Stimulated activated naive CD8-positive, alpha-beta T cell treated with anti-CD3 and anti-CD28 coated beads, Interleukin-15, Interleukin-2, amounts not matched to agents 100 U/mL and 50 U/mL, for 24 hours (primary cell): ENCODE measurements at regions not wholly inside any gene's neighbourhood (a gene's known extent, or its start where the extent isn't known, plus 50 kb on each side); places are given as distances from the start of the nearest gene placed in this dataset.

ENCODE experiments used
- ATAC-seq: fragments of 150-1000 bp; cut with Tn5 transposase; one replicate; pipeline ENCODE4 v1.10.0; 2021
- DNase-seq: peaks from one replicate; pipeline ENCODE4 v3.0.0; 2021

DNA sequence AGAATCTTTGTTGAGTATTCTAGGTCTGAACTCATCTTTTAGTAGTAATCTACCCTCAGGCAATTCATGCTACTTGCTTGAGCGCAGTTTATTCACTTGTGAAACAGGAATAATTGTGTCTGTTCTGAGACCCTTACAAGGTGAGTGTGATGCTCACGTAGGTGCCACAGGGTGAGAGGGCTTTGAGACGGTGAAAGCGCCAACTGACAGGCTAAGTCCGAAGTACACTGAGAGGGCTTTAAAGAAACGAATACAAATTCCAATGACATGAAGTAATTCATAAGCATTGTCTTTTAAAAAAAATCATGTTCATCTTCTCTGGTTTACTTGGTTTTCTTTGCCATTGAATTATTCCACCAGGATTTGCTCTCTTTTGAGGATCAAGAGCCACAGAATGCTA is 393.7 kb upstream of the RGMA start:
- DNase-seq = no peak
- ATAC-seq = no peak

GRCh38 chr15:93479715-93480114 is 390.7 kb upstream of the RGMA start:
- no peak for ATAC-seq
- no peak for DNase-seq

GRCh38 chr15:93478947-93479346 is 389.9 kb upstream of the RGMA start:
- ATAC-seq (no peak), DNase-seq (no peak)

DNA sequence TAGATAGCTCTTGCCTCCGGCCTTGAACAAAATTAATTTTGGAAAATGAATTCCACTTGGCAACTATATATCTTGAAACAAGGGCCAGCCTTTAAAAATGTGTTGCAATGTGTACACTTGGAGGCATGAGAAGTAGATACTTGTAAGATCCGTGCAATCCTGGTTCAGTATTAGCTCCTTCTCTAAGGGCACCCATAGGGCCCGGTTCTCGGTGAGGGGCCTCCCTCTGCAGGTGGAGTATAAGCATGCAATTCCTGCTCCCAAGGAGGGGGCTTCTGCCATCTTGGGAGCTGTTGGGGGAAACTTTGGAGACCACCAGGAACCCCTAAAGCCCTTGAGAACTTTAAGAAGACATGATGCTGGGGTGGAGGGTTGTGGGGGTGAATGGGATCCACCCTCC is 388.7 kb upstream of the RGMA start:
- DNase-seq (no peak), ATAC-seq (no peak)

DNA sequence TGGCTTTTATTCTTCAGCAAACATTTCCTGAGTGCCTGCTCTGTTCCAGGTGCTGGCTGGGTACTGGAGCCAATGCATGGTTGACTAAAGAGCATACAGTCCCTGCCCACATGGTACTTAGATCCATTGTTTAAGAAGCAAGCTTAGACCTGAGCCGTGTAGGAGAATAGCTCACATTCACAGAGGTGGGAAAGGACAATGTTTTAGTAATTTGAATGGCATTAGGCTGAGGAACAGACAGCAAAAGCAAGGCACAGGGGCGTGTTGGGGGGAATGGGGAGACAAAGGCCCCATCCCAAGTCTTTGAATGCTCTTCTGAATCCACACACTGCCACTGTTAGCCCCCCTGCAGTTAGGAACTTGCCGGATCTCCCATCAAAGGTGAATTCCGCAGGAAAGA is 388.2 kb upstream of the RGMA start:
- ATAC-seq (no peak), DNase-seq (no peak)

- no peak for DNase-seq
- no peak for ATAC-seq
Observed at GRCh38 chr15:93476491-93477177, 387.6 kb upstream of the RGMA start.

DNA sequence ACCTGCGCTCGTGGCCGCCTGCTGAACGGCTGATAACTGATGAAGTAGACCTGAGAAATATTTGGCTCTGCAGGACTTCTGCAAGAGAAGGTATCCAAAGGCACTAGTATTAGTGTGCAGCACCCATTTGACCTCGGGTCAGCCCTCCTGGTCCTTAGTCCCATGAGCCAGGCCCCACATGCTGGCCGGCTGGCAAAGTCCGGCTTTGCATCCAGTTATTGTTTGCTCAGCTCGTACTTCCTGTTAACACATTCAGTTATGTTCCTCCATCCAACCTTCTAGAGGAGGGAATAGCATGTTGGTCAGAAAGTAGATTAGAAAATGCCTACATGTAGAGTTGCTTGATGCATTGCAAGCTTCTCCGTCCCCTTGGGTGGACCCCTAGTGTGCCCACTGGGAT is 385.7 kb upstream of the RGMA start:
- DNase-seq (no peak), ATAC-seq (no peak)

DNA sequence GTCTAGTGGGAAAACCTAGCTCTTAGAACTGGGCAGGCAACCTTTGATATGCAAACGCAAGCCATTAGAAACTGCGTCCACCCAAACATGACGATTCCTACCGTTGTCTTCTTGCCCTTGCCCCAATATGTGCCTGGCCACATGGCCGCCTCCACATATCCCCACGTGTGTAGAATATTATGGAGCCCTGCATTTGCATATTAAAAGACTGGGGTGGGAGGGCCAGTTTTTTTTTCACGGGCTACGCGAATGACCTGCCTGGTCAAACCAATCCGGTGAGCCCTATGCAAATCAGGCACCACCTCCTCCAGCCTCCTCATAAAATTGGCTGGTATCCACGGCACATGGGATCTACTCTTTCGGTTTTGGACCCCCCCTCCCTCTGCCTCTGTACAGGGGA is 381.0 kb upstream of the RGMA start:
- no peak for DNase-seq
- ATAC-seq = no peak

DNA sequence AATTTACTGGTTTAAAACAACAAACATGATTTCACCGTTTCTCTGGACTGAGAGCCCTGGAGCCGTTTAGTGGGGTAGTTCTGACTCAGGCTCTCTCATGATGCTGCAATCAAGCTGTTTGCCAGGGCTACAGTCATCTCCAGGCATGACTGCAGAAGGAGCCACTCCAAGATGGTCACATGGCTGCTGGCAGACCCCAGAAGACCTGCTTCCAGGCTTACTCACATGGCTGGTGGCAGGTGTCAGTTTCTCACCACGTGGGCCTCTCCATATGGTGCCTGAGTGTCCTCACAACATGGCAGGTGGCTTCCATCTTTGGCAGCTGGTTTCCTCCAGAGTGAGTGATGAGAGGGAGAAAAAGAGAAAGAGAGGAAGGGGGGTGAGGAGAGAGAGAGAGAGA is 378.3 kb upstream of the RGMA start:
- ATAC-seq = no peak
- no peak for DNase-seq

- ATAC-seq = no peak
- no peak for DNase-seq
Observed at GRCh38 chr15:93466380-93466779, 377.4 kb upstream of the RGMA start.

- ATAC-seq (no peak), DNase-seq (no peak)
Observed at GRCh38 chr15:93462690-93463089, 373.7 kb upstream of the RGMA start.

DNA sequence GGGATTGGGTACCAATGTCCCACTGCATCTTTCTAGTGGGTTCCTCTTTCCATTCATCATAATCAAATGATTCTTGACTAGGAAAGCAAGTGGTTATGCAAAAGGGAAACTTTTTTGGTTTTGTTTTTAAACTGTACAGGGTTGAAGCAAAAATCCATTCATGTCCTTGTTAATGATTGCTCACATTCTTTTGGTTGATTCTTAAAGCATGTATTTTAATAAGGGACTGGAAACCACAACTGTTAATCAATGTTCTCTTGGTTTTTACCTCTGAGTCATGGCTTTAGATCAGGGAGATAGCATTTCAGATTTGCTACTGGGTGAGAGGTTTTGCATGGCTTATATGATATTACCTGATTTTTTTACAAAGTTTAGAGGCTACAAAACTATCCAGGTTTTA is 371.7 kb upstream of the RGMA start:
- ATAC-seq (peak; percentile 40), DNase-seq (no peak)

GRCh38 chr15:93459396-93459795 is 370.4 kb upstream of the RGMA start:
- no peak for ATAC-seq
- DNase-seq = no peak

DNA sequence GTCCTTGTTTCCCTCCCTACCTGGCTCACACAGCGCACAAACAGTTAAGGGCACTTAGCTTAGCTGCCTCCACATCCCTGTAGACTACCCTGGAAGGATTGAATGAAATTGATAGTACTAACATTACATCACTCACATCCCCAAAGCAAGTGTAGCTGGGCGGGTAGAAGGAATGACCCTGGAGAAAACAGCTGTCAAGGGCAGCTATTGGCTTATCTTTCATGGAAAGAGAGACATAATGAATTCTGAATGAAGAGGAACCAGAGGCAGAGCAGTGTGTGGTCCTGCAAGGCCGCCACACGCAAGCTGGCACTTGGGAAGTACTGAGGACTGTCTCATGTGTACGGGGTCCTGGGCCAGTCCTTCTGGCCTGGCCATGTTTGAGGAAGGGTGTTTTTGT is 369.6 kb upstream of the RGMA start:
- no peak for DNase-seq
- ATAC-seq = no peak

DNA sequence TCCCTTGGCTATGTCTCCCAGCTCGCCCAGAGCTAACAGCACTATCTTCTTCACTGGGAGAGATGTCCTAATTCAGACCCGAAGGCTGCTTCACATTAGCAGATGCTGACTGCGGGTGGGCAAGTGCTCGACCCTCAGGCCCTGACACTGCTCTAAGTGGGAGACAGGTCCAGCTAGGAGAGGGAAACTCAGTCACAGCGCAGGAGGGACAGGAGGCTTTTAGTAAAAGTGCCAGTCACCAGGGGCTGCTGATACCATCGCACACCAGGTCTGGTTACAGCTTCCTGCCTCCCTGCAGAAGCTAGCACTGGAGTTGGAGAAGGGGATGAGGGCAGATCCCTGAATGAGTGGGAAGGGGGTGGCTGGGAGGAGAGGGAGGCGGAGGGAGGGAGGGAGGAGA is 365.8 kb upstream of the RGMA start:
- no peak for DNase-seq
- no peak for ATAC-seq

DNA sequence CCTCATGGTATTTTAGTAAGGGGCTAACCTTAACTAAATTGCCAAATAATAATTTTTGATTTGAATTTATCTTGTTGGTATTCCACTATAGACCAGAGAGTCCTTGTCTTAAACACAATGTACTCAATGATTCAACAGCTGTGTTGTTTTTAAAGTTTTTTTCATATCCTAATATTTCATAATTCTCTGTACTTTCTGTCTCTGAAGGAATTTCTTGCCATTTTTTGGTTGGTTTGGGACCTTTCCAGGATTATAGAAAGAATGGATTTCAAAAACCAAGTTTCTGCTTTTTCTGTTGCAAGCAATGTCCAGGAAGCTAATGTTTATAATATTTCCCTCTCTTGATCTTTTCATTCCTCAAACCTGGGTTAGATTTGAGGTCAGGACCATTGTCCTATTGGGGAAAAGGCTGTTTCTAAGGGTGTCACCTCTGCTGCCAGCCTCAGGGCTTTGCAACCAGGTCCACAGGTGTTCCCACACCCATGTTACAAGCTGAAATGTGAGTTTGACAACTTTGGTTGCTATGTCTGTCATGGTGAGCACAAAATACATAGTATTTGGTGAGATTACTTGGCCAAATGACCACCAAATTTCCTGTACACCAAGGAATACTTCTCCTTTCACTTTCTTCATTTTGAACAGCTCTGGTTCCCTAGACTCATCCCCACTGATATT is 363.7 kb upstream of the RGMA start:
- ATAC-seq = no peak

GRCh38 chr15:93451822-93452221 is 362.8 kb upstream of the RGMA start:
- no peak for DNase-seq
- ATAC-seq = no peak

More for the DNA sequence above, 363.7 kb upstream of the RGMA start:
- DNase-seq = no peak

GRCh38 chr15:93451265-93451664 is 362.3 kb upstream of the RGMA start:
- no peak for DNase-seq

GRCh38 chr15:93449798-93450197 is 360.8 kb upstream of the RGMA start:
- no peak for ATAC-seq

More at GRCh38 chr15:93451265-93451664, 362.3 kb upstream of the RGMA start:
- ATAC-seq = no peak

GRCh38 chr15:93438310-93438709 is 349.3 kb upstream of the RGMA start:
- DNase-seq = no peak
- no peak for ATAC-seq

More at GRCh38 chr15:93449798-93450197, 360.8 kb upstream of the RGMA start:
- no peak for DNase-seq

GRCh38 chr15:93432474-93432873 is 343.5 kb upstream of the RGMA start:
- no peak for DNase-seq
- ATAC-seq = no peak

GRCh38 chr15:93428807-93429351 is 339.9 kb upstream of the RGMA start:
- no peak for DNase-seq
- no peak for ATAC-seq

GRCh38 chr15:93428150-93428549 is 339.1 kb upstream of the RGMA start:
- no peak for ATAC-seq
- DNase-seq = no peak

GRCh38 chr15:93424131-93424530 is 335.1 kb upstream of the RGMA start:
- no peak for ATAC-seq
- no peak for DNase-seq
